ENCODE measurements at regions not wholly inside any gene's neighbourhood (a gene's known extent, or its start where the extent isn't known, plus 50 kb on each side); places are given as distances from the start of the nearest gene placed in this dataset.
"Not testable (repeated sequence)": the region's sequence is repeated elsewhere in the genome, so short reads cannot be mapped to it uniquely, and the experiment has no call there.

DNA sequence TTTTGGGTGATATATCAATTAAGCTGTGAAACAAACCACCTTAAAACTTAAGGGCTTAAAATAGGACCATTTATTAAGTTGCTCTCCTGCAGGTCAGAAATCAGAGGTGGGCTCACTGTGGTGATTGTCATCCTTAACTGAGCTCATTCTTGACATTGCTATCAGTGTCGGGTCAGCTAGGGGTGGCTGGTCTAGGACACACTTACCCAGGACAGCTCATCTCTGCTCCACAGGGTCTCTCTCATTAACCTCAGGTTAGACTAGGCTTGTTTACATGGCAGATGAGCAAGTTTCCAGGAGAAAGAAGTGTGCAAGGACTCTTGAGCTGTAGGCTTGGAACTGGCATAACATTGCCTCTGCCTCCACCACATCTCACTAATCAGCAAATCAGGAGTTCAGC lies 601.0 kb upstream of the RAG2 start:
- DNase-seq (ENCODE audit: extremely low read depth, insufficient read length), result no peak
- TF ChIP-seq, protein P1, sequence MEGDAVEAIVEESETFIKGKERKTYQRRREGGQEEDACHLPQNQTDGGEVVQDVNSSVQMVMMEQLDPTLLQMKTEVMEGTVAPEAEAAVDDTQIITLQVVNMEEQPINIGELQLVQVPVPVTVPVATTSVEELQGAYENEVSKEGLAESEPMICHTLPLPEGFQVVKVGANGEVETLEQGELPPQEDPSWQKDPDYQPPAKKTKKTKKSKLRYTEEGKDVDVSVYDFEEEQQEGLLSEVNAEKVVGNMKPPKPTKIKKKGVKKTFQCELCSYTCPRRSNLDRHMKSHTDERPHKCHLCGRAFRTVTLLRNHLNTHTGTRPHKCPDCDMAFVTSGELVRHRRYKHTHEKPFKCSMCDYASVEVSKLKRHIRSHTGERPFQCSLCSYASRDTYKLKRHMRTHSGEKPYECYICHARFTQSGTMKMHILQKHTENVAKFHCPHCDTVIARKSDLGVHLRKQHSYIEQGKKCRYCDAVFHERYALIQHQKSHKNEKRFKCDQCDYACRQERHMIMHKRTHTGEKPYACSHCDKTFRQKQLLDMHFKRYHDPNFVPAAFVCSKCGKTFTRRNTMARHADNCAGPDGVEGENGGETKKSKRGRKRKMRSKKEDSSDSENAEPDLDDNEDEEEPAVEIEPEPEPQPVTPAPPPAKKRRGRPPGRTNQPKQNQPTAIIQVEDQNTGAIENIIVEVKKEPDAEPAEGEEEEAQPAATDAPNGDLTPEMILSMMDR (IDR thresholded peaks at IDR 0.05; ENCODE audit: insufficient read depth, low read length, poor library complexity, severe bottlenecking), result no peak
- Histone ChIP-seq H3K36me3 (ENCODE audit: control insufficient read depth, insufficient read depth, low read length) (no peaks in the 10 kb centered on the region), H3K27me3 (replicated peaks; ENCODE audit: control insufficient read depth, insufficient read depth, low read length) (no peaks in the 10 kb centered on the region), H3K4me3 (replicated peaks; ENCODE audit: low read depth, low read length) (no peak overlapping the region)

DNA sequence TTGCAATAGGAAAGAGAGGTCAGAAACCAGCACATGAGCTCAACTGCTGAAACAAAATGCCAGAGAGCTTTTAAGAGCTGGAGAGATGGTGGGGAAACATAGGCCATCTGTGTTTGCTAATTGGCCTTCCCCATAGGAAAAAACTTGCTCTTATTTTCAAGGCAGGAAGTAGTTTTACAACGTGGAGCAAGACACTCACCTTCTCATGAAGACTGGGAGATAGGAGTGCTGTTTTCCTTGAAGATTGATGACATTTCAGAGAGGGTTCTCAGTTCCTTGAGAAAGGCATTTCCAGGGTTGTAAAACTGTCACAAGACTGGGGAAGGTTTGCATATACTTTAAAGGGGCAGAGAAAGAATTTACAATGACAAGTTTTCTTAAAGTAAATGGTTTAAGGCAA lies 586.3 kb upstream of the RAG2 start:
- H3K36me3 ChIP-seq (ENCODE audit: control insufficient read depth, insufficient read depth, low read length), result no peaks in the 10 kb centered on the region
- DNase-seq (ENCODE audit: extremely low read depth, insufficient read length), result no peak
- H3K4me3 ChIP-seq (replicated peaks; ENCODE audit: low read depth, low read length), result no peak overlapping the region
- no peaks in the 10 kb centered on the region for H3K27me3 ChIP-seq (replicated peaks; ENCODE audit: control insufficient read depth, insufficient read depth, low read length)
- TF ChIP-seq, protein P1 (IDR thresholded peaks at IDR 0.05; ENCODE audit: insufficient read depth, low read length, poor library complexity, severe bottlenecking), result no peak

DNA sequence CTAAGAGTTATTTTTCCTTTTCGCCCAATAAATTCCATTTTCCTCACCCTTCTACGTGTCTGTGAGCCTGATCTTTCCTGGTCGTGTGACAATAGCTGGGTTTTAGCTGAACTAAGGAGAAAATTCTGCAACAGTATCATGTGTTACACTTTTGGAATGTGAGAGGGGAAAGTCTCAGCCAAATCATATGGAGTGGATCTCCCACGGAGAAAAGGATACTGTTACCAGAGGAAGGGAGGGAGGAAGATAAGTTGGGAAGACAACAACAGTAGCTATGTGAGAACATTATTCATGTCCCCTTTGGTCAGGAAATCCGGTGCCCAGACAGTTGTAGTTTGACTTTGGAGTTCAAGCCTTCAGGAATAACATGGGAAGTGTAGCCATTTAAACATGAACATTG lies 584.0 kb upstream of the RAG2 start:
- TF ChIP-seq, protein P1 (IDR thresholded peaks at IDR 0.05; ENCODE audit: insufficient read depth, low read length, poor library complexity, severe bottlenecking), result no peak
- H3K27me3 ChIP-seq (replicated peaks; ENCODE audit: control insufficient read depth, insufficient read depth, low read length), result no peaks in the 10 kb centered on the region

DNA sequence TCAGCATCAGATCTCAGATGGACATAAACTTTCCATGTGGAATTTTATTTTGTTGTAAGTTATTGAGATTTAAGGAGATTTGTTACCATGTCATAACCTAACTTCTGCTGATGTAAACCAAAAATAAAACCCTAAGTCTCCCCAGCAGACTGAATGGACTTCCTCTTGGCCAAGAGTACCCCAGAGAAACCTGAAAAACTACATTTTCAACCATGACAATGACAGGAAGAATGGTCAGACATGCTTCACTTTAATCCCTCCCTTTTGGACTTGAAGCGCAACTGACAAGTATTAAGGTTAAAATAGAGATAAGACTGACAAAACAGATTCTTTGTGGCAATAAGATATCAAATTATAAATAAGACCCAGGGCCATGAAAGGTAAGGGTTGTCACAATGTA lies 579.7 kb upstream of the RAG2 start:
- DNase-seq (ENCODE audit: extremely low read depth, insufficient read length), result no peak
- H3K27me3 ChIP-seq (replicated peaks; ENCODE audit: control insufficient read depth, insufficient read depth, low read length), result no peaks in the 10 kb centered on the region
- TF ChIP-seq, protein P1 (IDR thresholded peaks at IDR 0.05; ENCODE audit: insufficient read depth, low read length, poor library complexity, severe bottlenecking), result no peak
- no peaks in the 10 kb centered on the region for H3K36me3 ChIP-seq (ENCODE audit: control insufficient read depth, insufficient read depth, low read length)
- no peak overlapping the region for H3K4me3 ChIP-seq (replicated peaks; ENCODE audit: low read depth, low read length)

More for the DNA sequence above, 584.0 kb upstream of the RAG2 start:
- no peak for DNase-seq (ENCODE audit: extremely low read depth, insufficient read length)
- H3K36me3 ChIP-seq (ENCODE audit: control insufficient read depth, insufficient read depth, low read length), result no peaks in the 10 kb centered on the region
- H3K4me3 ChIP-seq (replicated peaks; ENCODE audit: low read depth, low read length), result no peak overlapping the region

DNA sequence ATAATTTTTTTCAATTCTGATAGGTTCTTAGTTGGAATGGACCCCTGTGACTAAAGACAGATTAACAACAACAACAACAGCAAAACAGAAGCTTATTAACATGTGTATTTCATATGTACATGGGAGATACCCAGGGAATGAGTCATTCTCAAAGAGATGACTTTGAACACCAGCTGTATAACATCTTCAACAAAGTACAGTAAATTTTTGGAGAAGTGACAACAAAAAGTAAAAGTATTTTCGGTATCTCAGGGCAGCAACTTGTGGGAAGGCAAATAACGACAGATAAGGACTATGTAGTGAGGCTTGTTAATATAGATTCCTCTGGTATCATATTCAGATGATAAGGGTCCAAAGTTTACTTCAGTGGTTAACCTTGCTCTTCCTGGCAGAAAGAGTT lies 573.4 kb upstream of the RAG2 start:
- H3K27me3 ChIP-seq (replicated peaks; ENCODE audit: control insufficient read depth, insufficient read depth, low read length), result no peaks in the 10 kb centered on the region
- no peaks in the 10 kb centered on the region for H3K36me3 ChIP-seq (ENCODE audit: control insufficient read depth, insufficient read depth, low read length)
- DNase-seq (ENCODE audit: extremely low read depth, insufficient read length), result no peak
- TF ChIP-seq, protein P1 (IDR thresholded peaks at IDR 0.05; ENCODE audit: insufficient read depth, low read length, poor library complexity, severe bottlenecking), result no peak
- H3K4me3 ChIP-seq (replicated peaks; ENCODE audit: low read depth, low read length), result no peak overlapping the region

DNA sequence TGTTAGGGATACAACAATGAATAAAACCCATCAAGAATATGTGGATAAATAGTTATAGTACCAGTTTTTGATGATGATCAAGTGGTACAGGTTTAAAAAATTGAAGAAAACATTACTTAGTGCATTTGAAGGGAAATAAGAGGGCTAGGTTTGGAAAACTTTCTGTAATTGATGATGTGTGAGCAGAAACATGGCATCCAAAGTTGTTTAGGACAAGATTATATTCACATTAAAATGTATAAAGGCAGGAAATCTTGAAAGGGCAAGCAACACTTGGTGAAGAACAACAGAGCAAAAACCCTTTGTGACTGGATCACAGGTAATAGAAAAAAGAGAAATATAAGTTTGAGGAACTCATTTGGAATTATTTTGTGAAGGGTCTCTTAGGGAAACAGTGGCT lies 572.3 kb upstream of the RAG2 start:
- H3K27me3 ChIP-seq (replicated peaks; ENCODE audit: control insufficient read depth, insufficient read depth, low read length), result no peaks in the 10 kb centered on the region
- H3K4me3 ChIP-seq (replicated peaks; ENCODE audit: low read depth, low read length), result no peak overlapping the region
- TF ChIP-seq, protein P1 (IDR thresholded peaks at IDR 0.05; ENCODE audit: insufficient read depth, low read length, poor library complexity, severe bottlenecking), result no peak
- H3K36me3 ChIP-seq (ENCODE audit: control insufficient read depth, insufficient read depth, low read length), result no peaks in the 10 kb centered on the region
- DNase-seq (ENCODE audit: extremely low read depth, insufficient read length), result no peak

DNA sequence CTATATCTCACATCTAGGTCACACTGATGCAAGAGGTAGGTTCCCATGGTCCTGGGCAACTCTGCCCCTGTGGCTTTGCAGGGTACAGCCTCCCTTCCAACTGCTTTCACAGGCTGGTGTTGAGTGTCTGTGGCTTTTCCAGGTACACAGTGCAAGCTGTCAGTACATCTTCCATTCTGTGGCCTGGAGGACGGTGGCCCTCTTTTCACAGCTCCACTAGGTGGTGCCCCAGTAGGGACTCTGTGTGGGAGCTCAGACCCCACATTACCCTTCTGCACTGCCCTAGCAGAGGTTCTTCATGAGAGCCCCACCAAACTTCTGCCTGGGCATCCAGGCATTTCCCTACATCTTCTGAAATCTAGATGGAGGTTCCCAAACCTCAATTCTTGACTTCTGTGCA lies 547.4 kb upstream of the RAG2 start:
- H3K4me3 ChIP-seq (replicated peaks; ENCODE audit: low read depth, low read length); H3K36me3 ChIP-seq (ENCODE audit: control insufficient read depth, insufficient read depth, low read length); H3K27me3 ChIP-seq (replicated peaks; ENCODE audit: control insufficient read depth, insufficient read depth, low read length); DNase-seq (ENCODE audit: extremely low read depth, insufficient read length): not testable (repeated sequence)

All from GM06990 (cell line).